ENCODE measurements at regions not wholly inside any gene's neighbourhood (a gene's known extent, or its start where the extent isn't known, plus 50 kb on each side); places are given as distances from the start of the nearest gene placed in this dataset.

DNA sequence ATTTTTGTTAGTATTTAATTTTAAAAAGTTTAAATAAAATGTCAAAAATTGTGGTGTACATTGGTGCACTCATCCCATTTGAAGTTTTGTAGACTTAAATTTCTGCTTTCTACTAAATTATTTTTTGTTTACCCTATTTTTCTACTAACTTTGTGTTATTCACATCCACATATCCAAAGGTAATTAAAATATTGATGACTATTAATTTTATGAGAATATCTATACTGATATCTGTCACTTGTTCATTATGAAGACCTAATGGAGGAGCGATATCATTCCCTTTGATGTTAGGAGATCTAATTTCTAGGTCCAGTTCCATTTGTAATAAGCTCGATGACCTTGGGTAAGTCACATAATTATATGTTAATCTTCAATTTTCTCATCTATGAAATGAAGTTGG, 325.7 kb upstream of the STXBP6 start:
- no peak for TF ChIP-seq NFIC (IDR thresholded peaks at IDR 0.05)
- TF ChIP-seq, protein P1, sequence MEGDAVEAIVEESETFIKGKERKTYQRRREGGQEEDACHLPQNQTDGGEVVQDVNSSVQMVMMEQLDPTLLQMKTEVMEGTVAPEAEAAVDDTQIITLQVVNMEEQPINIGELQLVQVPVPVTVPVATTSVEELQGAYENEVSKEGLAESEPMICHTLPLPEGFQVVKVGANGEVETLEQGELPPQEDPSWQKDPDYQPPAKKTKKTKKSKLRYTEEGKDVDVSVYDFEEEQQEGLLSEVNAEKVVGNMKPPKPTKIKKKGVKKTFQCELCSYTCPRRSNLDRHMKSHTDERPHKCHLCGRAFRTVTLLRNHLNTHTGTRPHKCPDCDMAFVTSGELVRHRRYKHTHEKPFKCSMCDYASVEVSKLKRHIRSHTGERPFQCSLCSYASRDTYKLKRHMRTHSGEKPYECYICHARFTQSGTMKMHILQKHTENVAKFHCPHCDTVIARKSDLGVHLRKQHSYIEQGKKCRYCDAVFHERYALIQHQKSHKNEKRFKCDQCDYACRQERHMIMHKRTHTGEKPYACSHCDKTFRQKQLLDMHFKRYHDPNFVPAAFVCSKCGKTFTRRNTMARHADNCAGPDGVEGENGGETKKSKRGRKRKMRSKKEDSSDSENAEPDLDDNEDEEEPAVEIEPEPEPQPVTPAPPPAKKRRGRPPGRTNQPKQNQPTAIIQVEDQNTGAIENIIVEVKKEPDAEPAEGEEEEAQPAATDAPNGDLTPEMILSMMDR (IDR thresholded peaks at IDR 0.05 in 2 of 3, conservative IDR thresholded peaks at IDR 0.05 in 1 of 3; ENCODE audit: insufficient read depth in 2 of 3, low read depth in 1 of 3, low read length in 3 of 3), result no peak
- no peak for TF ChIP-seq CEBPB (tag; IDR thresholded peaks at IDR 0.05)
- TF ChIP-seq, protein P2, sequence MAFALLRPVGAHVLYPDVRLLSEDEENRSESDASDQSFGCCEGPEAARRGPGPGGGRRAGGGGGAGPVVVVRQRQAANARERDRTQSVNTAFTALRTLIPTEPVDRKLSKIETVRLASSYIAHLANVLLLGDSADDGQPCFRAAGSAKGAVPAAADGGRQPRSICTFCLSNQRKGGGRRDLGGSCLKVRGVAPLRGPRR (CRISPR knock-in tag; IDR thresholded peaks at IDR 0.05), result no peak
- TF ChIP-seq MTA3 (IDR thresholded peaks at IDR 0.05; ENCODE audit: borderline replicate concordance), result no peak
- TF ChIP-seq RAD51 (IDR thresholded peaks at IDR 0.05; ENCODE audit: borderline replicate concordance, low read depth), result no peak

Measured in K562 (cell line).